Type B pancreatic cell (in vitro differentiated cells): ENCODE measurements at regions not wholly inside any gene's neighbourhood (a gene's known extent, or its start where the extent isn't known, plus 50 kb on each side); places are given as distances from the start of the nearest gene placed in this dataset.
"Not testable (repeated sequence)": the region's sequence is repeated elsewhere in the genome, so short reads cannot be mapped to it uniquely, and the experiment has no call there.

ENCODE experiments used
- DNase-seq: peaks from one replicate; pipeline ENCODE4 v3.0.0; 2021; ENCODE audit warnings: mixed read lengths; ENCODE audit not compliant: unreplicated experiment; ENCODE audit errors: extremely low spot score
- H3K27ac Mint-ChIP-seq: 2 replicates; pipeline ENCODE4 v1.8.0; 2021; ENCODE audit warnings: mild to moderate bottlenecking, mixed read lengths
- H3K27me3 Mint-ChIP-seq: 2 replicates; pipeline ENCODE4 v1.8.0; 2021; ENCODE audit warnings: mixed read lengths
- H3K36me3 Mint-ChIP-seq: 2 replicates; pipeline ENCODE4 v1.8.0; 2021; ENCODE audit warnings: mixed read lengths
- H3K4me1 Mint-ChIP-seq: one replicate; pipeline ENCODE4 v1.8.0; 2021; ENCODE audit warnings: mixed read lengths; ENCODE audit not compliant: unreplicated experiment
- H3K4me3 Mint-ChIP-seq: 2 replicates; pipeline ENCODE4 v1.8.0; 2021; ENCODE audit warnings: mild to moderate bottlenecking, mixed read lengths
- H3K9me3 Mint-ChIP-seq: 2 replicates; pipeline ENCODE4 v1.8.0; 2021; ENCODE audit warnings: mixed read lengths
- TF ChIP-seq, protein P1 (sequence below): fragments of 200-600 bp; sonication (generic); conservative IDR thresholded peaks from 2 replicates; pipeline ENCODE4 v1.5.0; 2021; ENCODE audit warnings: antibody characterized with exemption, mild to moderate bottlenecking

DNA sequence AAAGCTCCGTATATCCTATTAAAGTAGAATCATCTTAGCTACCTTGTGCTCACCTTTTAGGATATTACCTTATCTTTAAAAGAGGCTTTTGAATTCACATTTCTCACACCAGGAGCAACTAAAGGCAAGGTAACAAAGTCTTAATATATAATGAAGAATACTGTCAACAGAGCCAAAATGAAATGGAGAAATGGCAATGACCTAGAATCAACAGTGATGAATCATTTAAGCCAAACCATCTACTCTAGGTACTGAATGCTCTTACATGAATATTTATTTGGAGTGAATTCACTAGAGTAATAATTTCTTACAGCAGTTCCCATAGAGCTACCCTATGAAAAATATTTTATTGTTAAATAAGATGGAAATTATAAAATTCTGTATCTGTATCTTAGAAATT lies 421.0 kb downstream of the RND3 start:
- Mint-ChIP-seq H3K4me1 (peaks cover 9% of the 10 kb centered on the region), H3K4me3 (no peak overlapping the region)

GRCh38 chr2:150063931-150064548 lies 423.4 kb downstream of the RND3 start:
- TF ChIP-seq, protein P1, sequence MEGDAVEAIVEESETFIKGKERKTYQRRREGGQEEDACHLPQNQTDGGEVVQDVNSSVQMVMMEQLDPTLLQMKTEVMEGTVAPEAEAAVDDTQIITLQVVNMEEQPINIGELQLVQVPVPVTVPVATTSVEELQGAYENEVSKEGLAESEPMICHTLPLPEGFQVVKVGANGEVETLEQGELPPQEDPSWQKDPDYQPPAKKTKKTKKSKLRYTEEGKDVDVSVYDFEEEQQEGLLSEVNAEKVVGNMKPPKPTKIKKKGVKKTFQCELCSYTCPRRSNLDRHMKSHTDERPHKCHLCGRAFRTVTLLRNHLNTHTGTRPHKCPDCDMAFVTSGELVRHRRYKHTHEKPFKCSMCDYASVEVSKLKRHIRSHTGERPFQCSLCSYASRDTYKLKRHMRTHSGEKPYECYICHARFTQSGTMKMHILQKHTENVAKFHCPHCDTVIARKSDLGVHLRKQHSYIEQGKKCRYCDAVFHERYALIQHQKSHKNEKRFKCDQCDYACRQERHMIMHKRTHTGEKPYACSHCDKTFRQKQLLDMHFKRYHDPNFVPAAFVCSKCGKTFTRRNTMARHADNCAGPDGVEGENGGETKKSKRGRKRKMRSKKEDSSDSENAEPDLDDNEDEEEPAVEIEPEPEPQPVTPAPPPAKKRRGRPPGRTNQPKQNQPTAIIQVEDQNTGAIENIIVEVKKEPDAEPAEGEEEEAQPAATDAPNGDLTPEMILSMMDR = no peak
- H3K4me1 Mint-ChIP-seq = peaks cover 9% of the 10 kb centered on the region
- H3K27me3 Mint-ChIP-seq = no peaks in the 10 kb centered on the region
- H3K9me3 Mint-ChIP-seq = peaks cover 4% of the 10 kb centered on the region
- no peak overlapping the region for H3K27ac Mint-ChIP-seq
- no peak for DNase-seq
- no peaks in the 10 kb centered on the region for H3K36me3 Mint-ChIP-seq
- no peak overlapping the region for H3K4me3 Mint-ChIP-seq

More for the DNA sequence above, 421.0 kb downstream of the RND3 start:
- Mint-ChIP-seq H3K36me3 (no peaks in the 10 kb centered on the region), H3K27ac (no peak overlapping the region), H3K27me3 (no peaks in the 10 kb centered on the region), H3K9me3 (peaks cover 4% of the 10 kb centered on the region)
- TF ChIP-seq, protein P1 = no peak
- DNase-seq = no peak

GRCh38 chr2:150063432-150063889 lies 424.0 kb downstream of the RND3 start:
- Mint-ChIP-seq H3K9me3 (peaks cover 4% of the 10 kb centered on the region), H3K27me3 (no peaks in the 10 kb centered on the region), H3K27ac (no peak overlapping the region), H3K4me3 (no peak overlapping the region), H3K36me3 (no peaks in the 10 kb centered on the region), H3K4me1 (peaks cover 9% of the 10 kb centered on the region)
- TF ChIP-seq, protein P1 = no peak
- no peak for DNase-seq

DNA sequence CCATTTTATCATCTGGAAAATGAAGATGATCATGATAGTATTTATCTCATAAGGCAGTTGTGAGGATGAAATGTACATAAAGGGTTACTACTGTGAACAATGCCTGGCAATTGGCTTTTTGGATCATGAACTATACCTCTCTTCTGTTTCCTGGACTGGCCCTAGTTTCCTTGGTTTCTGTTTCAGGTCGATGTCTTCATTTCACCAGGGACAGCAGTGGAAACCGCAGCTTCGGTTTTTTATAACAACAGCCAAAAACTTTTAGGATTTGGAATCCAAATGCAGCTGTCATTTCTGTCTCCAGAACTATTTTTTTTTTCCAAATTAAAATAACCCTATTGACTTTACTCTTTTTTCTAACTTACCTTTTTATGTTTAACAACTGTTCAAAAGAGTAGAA lies 425.1 kb downstream of the RND3 start:
- H3K4me3 Mint-ChIP-seq = no peak overlapping the region
- no peak overlapping the region for H3K27ac Mint-ChIP-seq
- no peaks in the 10 kb centered on the region for H3K36me3 Mint-ChIP-seq
- no peaks in the 10 kb centered on the region for H3K27me3 Mint-ChIP-seq
- H3K4me1 Mint-ChIP-seq = peaks cover 9% of the 10 kb centered on the region
- peaks cover 4% of the 10 kb centered on the region for H3K9me3 Mint-ChIP-seq
- no peak for DNase-seq
- TF ChIP-seq, protein P1 = no peak

DNA sequence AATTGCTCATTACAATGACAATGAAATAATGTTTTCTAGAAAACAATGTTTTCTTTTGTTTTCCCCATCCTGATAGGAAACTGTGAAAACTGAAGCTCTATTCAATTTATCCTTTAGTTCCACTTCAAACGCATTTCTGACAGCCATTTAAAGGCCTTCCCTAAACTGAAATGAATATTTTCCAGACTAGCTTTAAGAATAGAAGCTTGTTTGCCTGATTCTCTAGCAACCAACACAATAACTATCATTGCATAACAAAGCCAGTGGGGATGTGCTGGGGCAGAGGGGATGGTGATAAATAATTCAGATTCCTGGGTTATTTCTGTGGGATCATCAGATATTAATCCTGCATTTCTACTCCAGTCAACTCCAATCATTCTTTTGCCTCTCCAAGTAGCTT lies 427.1 kb downstream of the RND3 start:
- Mint-ChIP-seq H3K4me1 (peaks cover 9% of the 10 kb centered on the region), H3K36me3 (no peaks in the 10 kb centered on the region), H3K27me3 (no peaks in the 10 kb centered on the region), H3K27ac (no peak overlapping the region), H3K4me3 (no peak overlapping the region), H3K9me3 (peaks cover 4% of the 10 kb centered on the region)
- no peak for DNase-seq
- TF ChIP-seq, protein P1 = no peak

- H3K4me3 Mint-ChIP-seq, H3K4me1 Mint-ChIP-seq, DNase-seq, H3K27me3 Mint-ChIP-seq, H3K36me3 Mint-ChIP-seq, H3K27ac Mint-ChIP-seq, H3K9me3 Mint-ChIP-seq: not testable (repeated sequence)
These were observed 427.8 kb downstream of the RND3 start for GRCh38 chr2:150059676-150060075.
